Urothelium cell line (cell line): ENCODE measurements at regions not wholly inside any gene's neighbourhood (a gene's known extent, or its start where the extent isn't known, plus 50 kb on each side); places are given as distances from the start of the nearest gene placed in this dataset.
"Not testable (repeated sequence)": the region's sequence is repeated elsewhere in the genome, so short reads cannot be mapped to it uniquely, and the experiment has no call there.

Experiments used
- DNase-seq: peaks from one replicate; pipeline ENCODE4 v3.0.0; 2011; ENCODE audit warnings: low spot score, mixed read lengths
- FAIRE-seq: peaks from 2 replicates; lab custom pipeline; 2011; peaks lifted over from hg19 to GRCh38; lab: Jason Lieb, UNC

- FAIRE-seq = no peak
- no peak for DNase-seq
These were observed 532.4 kb upstream of the ITGA1 start for GRCh38 chr5:52255308-52255707.

DNA sequence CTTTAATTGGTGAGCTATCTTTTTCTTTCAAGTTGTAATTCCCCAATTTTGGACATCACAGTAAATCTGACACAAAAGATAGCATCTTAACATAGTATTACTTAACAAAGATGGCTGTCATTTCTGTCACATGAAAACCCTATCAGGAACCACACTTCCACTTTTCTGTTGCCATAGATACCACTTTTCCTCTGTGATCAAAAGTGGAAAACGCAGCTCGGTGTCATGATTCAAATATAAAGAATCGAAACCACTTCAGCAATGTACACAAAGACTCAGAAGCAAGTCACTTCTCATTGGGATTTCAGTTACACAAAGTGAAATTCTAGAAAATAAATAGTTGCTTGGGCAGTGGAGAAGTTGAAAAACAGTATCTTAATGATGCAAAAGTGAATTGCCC lies 524.9 kb upstream of the ITGA1 start:
- no peak for DNase-seq
- no peak for FAIRE-seq

- DNase-seq (peak; percentile 6), FAIRE-seq (peak; percentile 42)
These were observed 518.3 kb upstream of the ITGA1 start for GRCh38 chr5:52269401-52269800.

GRCh38 chr5:52269859-52270258 lies 517.9 kb upstream of the ITGA1 start:
- DNase-seq = no peak
- FAIRE-seq = no peak

DNA sequence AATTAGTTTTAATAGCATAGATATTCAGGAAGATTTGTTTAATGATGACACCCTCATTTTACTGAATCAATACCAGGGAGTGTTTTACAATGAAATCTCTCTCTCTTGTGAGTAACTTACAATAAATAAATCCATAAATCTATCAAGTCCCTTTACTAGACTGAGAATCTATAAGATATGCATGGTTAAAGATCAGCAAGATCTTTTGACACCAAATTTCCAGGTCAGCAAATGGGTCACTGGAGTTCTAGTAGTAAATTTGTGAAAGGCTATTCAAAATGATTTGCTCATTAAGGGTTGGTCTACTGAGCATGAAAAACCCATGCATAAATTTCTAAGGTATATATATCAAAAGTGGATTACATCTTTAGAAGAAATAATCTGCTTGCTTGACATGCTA lies 512.1 kb upstream of the ITGA1 start:
- FAIRE-seq = no peak

DNA sequence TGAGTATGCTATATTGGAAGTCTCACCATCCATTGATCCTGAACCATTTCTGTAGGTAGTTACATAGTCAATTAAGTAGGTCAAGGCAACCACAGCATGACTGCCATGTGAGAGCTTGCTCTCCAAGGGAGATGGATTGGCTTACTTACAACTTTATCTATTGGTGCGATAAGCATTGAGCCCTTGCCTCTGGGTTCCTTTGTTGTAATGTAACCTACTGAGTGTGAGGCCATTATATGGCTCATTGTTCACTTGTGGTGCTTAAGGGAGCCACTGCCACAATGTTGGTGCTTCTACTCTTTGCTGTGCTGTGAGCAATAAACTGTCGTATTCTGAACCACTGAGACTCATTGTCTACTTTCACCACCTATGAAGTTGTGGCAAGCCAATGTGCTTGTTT lies 510.6 kb upstream of the ITGA1 start:
- DNase-seq (no peak), FAIRE-seq (no peak)

More for the DNA sequence above, 512.1 kb upstream of the ITGA1 start:
- DNase-seq = no peak

- FAIRE-seq (no peak), DNase-seq (no peak)
These were observed 505.1 kb upstream of the ITGA1 start for GRCh38 chr5:52282647-52283046.

- DNase-seq (peak; percentile 6), FAIRE-seq (no peak)
These were observed 504.5 kb upstream of the ITGA1 start for GRCh38 chr5:52283221-52283620.

- no peak for FAIRE-seq
- no peak for DNase-seq
These were observed 486.9 kb upstream of the ITGA1 start for GRCh38 chr5:52300703-52301372.

DNA sequence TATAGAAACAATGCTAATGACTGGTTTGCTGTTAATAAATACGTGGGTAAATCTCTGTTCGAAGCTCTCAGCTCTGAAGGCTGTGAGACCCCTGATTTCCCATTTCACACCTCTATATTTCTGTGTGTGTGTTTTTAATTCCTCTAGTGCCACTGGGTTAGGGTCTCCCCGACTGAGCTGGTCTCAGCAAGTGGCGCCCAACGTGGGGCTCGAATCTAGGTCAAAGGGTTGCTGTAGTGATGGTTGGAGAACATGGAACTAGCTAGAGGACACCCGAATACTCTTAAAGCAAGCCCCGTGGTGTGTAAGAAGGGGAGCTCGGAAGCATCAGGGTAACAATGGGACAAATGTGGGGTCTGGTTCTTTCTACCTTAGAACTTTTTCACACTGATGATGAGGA lies 482.9 kb upstream of the ITGA1 start:
- DNase-seq, FAIRE-seq: not testable (repeated sequence)

- DNase-seq (no peak), FAIRE-seq (no peak)
These were observed 459.4 kb upstream of the ITGA1 start for GRCh38 chr5:52328220-52328806.

DNA sequence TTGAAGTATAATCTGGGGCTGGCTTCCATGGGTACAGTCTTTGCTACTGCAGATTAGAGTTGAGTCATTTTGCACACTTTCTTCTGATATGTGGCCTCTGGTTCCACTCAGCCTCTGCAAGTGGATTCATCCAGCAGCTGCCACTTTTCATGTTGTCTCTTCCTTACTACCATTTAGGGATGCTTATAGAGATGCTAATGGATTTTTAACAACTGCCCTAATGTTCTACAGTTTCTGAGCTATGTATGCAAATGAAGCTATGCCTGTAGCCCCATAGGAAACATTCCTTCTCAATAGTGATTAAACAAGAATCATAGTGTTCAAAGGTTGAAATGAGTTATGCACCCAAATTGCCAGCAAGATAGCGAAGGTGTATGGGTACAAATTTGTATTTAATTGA lies 456.0 kb upstream of the ITGA1 start:
- FAIRE-seq = no peak
- no peak for DNase-seq

DNA sequence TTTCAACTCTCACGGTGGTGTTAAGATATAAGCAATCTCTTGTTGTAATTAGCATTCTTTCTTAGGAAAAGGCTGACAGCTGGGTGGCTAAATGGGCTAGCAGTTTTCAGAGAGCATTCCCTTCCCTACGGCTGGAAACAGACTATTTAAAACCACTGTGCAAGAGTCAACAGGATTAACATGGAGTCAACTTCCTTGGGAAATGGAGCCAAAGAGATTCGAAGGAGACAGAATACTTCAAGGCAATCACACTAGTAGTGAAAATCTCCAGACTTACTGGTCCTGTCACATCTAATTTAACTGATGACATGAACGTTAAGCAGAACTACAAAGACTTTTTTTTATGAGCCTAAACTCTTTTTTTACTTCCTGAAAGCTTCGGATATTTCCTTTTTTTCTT lies 453.3 kb upstream of the ITGA1 start:
- FAIRE-seq = no peak

DNA sequence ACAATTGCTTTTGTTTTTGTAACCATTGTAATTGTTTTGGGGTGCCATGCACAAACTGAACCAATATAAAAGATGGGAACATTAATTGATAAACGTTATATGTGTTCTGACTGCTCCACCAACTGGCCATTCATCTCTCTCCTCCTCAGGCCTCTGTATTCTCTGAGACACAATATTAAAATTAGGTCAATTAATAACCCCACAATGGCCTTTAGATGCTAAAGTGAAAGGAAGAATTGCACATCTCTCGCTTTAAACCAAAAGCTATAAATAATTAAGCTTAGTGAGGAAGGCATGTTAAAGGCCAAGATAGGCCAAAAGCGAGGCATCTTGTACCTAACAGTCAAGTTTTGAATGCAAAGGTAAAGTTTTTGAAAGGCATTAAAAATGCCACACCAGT lies 448.4 kb upstream of the ITGA1 start:
- FAIRE-seq = no peak

More for the DNA sequence above, 453.3 kb upstream of the ITGA1 start:
- DNase-seq = no peak

DNA sequence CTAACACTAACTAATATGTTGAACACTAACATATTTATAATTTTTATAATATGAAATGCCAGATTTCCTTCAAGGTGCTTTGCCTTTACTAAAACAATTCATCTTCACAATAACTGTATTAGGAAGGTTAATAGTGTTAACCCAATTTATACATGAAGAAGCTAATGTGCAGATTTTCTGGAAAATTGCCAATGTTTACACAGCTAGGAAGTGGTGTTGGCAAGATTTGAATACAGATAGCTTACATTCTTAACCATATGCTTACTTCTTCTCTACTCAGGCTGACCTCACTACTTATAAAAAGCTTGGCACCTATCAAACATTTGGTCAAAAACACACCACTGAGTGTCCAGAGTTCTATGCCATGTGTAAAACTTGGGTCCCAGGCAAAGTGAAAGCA lies 445.4 kb upstream of the ITGA1 start:
- FAIRE-seq = no peak
- DNase-seq = no peak

More for the DNA sequence above, 448.4 kb upstream of the ITGA1 start:
- no peak for DNase-seq

GRCh38 chr5:52356311-52356918 lies 431.3 kb upstream of the ITGA1 start:
- DNase-seq = no peak
- FAIRE-seq = no peak

DNA sequence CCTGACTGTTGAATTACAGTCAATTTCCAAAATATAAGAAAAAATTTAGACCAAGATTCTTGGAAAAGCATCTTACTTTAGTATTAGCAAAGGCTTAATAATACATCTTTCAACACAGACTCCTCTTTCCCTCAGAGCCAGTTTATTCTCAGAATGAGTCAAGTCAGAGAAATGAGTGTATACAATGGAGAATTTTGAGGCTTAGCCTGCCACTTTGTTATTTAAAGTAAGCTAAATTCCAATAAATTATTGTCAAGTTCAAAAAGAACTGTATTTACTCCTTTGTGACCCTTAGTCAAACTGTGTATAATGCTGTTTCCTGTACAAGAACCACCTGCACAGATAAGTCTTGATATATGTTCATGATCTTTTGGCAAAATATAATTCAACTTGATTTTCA lies 428.5 kb upstream of the ITGA1 start:
- no peak for DNase-seq
- no peak for FAIRE-seq

GRCh38 chr5:52360985-52361384 lies 426.7 kb upstream of the ITGA1 start:
- FAIRE-seq = no peak
- no peak for DNase-seq

DNA sequence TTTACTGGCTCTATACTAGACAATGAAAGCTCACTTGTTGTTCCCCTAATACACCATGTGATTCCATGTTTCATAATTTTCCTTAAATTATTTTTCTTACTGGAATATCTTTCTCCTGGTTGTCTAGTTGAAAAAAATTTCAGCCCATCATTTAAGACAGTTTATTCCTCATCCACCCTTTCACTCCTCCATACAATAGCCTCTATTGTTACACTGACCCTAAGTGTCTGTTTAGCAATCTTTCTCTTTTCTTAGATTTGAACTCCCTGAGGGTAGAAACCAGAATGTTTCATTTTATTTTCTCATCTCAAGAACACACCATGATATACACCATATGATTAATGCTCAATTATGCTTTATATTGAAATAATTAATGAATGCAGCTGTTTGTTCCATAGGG lies 413.4 kb upstream of the ITGA1 start:
- FAIRE-seq = no peak
- DNase-seq = no peak

- FAIRE-seq = no peak
- no peak for DNase-seq
These were observed 411.7 kb upstream of the ITGA1 start for GRCh38 chr5:52375969-52376368.

DNA sequence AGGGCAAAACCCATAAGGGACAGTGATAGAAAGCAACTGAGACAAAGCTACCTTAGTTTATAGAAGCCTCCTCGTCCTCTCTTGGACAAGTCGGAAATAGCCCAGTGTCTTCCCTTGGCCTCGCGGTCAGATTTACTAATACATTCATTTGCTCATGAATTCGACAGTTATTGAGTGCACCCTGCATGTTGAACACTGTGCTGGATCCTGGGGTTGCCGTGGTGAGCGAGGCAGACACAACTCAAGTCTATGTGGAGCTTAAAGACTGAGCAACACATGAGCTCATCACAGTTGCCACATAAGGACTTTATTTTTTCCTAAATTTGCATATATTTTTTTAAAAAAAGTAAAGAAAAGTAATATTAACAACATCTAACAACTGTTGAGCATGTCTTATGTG lies 411.1 kb upstream of the ITGA1 start:
- no peak for DNase-seq
- no peak for FAIRE-seq

DNA sequence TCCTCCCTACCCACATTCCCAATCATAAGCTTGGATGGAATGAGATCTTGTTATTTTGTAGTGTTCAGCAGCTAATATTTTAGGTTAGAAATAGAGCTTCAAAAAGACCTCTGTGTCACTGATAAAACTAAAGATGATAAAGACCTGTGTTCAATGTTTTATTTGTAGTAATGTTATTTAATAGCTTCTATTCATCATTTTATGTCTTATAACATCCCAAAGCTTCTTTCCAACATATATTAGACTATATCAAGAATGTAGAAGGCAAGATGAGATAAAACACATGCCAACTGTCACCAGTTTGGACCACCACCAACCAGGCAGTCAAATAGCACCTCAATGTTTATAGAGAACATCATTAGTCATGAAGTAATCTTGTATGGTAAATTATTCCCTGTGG lies 409.5 kb upstream of the ITGA1 start:
- FAIRE-seq (no peak), DNase-seq (no peak)
